Activated CD8-positive, alpha-beta memory T cell treated with anti-CD3 and anti-CD28 coated beads, Interleukin-2, amount 50 U/mL, for 4 hours (primary cell): ENCODE measurements at regions not wholly inside any gene's neighbourhood (a gene's known extent, or its start where the extent isn't known, plus 50 kb on each side); places are given as distances from the start of the nearest gene placed in this dataset.

Source experiments
- DNase-seq: peaks from one replicate; pipeline ENCODE4 v3.0.0-alpha.2; 2020

DNA sequence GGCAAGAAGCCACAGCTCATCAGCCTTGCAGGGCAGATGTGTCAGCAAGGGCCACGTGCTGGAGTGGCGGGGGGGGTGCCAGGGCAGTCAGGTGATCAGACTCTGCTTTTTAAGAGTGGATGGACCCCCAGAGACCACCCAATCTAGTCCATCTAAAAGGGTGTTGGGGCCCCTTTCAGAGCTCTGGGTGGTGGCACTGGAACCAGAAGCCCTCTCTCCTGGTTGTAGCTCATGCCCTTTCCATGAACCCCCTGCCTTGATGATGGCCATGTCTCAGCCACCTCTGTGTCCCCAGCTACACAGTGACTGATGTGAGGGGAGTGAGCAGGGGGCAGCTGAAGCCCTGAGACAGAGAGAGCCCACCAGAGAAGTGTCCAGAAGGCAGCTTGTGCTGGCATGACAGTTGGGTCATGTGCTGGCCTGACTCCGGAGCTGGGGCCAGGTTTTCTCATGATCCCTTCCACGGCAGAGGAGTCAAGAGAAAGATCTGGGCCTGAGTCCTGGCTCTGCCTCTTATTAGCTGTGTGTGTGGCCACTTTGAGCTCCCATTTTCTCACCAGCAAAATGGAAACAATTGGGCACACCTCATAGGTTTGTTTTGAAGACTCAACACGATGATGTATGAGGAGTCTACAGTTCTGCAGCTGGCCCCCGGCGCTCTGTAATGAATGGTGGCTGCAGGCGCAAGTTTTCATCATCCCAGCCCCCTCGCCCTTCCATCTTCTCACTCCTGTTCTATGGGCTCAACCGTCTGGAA lies 195.7 kb downstream of the ZFP36L2 start:
- no peak for DNase-seq

DNA sequence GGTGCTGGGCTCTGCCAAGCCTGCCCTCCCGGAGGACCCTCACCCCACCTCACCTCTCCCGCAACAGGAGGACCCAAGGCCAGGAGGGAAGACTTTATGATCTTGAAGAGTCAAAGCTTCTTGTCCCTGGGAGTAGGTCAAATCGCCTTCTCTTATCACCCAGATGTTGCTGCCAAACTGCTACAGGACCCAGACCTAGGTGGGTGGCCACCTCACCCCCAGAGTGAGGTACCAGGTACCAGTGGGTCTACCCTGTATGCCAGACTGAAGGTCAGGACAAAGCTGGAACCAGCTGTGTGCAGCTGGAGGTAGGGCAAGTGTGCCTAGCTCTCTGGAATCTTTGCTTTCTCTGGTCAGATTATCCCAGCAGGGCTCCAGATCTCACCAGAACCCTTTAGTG lies 197.2 kb downstream of the ZFP36L2 start:
- DNase-seq: no peak

DNA sequence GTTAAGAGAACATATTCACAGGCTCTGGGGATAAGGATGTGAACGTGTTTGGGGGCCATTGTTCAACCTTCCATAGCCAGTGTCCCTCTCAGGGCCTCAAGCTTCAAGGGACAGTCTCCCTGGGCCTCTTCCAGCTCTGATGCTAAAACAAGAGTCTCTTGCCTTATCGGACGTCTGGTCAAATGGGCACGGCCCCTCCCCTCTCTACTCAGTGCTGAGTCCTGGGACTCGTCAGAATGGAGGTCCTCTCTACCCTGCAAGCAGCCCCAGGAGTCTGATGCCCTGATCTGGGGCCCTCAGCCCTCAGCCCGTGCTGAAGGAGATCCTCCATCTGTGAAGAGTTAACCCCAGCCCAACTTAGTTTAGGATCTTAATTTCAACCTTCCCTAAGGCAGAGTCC lies 198.2 kb downstream of the ZFP36L2 start:
- no peak for DNase-seq

DNA sequence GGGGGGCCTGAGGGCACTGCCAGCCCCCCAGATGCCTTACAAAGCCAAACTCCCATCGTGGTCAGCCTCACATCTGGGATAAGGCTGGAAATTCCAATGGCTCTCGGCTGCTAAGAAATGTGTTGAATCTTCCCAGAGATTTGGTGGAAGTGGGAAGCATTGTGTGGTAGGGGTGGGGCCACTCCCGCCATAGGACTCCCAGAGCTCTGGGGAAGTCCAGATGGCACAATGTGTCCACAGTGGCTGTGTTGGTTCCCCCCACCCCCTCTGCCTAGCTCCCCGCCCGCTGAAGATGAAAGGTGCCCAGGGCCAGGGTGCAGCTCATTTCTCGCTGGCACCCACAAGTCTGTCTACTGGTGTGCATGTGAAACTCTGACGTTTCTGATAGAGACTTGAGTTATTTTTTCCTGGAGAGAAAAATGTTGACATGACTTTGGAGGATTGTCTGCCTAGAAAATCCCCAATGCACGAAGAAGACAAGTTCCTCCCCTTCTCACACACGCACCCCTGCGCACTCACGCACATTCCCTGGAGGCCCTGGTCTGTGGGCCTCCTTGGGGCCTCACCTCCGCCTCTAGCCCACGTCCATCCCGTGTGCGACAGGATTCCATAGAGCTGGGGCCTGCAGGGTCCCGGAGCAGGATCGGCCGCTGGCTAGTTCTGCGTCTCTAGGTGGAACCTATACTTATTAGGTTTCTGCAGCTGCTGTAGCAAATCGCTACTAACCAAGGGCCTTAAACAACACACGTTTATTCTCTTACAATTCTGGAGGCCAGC lies 199.1 kb downstream of the ZFP36L2 start:
- no peak for DNase-seq

DNA sequence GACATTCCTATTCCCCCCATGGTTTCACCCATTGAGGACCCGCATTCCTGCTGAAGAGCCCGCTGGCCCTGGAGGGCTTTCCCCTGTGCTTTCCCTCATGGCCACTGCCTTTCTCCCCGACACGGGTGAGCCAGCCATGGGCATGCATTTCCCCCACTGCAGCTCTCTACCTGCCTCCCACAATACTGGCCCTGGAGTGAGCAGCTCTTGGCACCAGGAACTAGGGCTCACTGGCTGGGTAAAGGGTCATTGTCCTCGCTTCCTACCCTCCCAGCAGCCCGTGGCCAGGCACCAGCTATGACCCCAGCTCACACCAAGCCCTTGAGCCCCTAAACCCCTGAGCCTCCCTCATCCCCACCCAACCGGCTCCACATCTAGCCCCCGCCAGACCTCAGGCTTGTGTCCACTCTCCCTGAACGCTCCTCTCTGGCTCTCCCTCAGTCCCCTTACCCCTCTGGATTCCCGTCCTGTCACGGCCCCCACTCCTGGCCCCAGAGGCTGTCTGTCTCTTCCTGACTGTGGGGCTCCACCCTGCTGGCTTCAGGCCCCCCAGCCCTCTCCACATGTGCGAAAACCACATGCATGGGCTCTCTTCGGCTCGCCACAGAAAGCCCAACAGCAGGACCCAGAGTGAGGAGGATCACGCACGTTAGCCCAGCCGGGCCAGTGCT lies 199.8 kb downstream of the ZFP36L2 start:
- no peak for DNase-seq

DNA sequence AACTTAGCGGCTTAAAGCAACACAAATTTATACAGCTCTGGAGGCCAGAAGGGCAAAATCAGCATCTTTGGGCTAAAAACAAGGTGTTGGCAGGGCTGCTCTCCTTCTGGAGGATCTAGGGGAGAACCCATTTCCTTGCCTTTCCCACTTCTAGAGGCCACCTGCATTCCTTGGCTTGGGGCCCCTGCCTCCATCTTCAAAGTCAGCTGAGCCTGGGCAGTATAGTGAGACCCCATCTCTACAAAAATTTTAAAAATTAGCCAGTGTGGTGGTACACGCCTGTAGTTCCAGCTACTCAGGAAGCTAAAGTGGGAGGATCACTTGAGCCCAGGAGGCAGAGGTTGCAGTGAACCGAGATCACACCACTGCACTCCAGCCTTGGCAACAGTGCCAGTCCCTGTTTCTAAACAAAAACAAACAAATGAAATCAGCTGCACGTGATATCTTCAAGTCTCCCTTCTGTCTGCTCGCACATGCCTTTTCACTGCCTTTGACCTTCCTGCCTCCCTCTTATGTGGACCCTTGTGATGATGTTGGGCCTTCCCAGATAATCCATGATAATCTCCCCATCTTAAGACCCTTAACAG lies 200.6 kb downstream of the ZFP36L2 start:
- DNase-seq: no peak

DNA sequence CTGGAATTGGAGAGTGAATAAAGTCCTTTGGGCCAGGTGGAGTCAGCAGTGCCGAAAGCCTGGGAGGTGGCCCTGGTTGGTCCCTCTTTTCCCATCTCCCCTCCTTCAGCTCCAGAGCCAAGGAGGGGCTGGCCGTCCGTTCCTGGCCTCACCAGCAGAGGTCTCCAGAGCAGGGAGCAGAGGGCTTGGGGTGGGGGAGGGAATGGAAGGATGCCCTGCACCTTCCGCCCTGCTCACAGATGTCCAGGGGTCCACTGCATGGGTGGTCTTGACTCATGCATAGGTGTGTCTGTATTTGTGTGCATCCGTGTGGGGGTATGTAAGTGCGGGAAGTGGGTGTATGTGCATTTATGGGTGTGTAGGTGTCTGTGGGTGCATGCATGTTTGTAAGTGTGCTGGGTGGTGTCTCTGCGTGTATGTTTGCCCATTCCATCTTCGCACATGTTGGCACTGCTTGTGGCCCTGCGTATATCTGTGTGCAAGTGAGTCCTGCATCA lies 201.8 kb downstream of the ZFP36L2 start:
- peak; percentile 39 for DNase-seq

DNA sequence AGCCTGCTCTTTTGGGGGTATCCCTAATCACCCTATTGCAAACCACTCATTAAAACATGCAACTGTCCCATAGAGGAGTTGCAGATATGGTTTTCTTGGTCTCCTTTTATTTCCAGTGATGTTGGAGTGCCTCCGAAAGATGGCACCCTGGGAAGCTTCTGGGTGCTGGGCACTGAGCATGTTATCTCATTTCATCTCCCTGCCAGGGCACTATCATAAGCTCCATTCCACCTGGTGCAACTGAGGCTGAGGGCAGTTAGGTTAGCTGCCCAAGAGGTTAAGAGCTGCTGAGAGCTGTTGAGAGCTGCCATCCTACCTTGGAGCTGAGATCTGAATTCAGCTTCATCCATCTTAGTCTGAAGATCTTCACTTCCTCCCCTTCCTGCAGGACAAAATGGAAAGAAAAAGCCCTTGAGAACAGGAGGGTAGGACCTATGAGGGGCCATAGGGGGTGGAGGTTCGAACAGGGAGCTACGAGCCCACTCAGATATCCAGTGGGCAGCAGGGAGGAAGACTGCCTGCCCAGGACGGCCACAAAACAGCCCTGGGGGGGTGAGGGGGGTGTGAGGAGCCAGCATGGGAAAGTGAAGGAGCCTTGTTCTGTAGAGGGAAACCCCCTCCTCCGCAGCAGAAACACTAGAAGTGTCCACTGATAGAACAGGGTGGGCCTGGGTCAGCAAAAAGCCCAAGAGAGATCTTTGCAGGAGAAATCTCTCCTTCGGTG lies 202.5 kb downstream of the ZFP36L2 start:
- no peak for DNase-seq

DNA sequence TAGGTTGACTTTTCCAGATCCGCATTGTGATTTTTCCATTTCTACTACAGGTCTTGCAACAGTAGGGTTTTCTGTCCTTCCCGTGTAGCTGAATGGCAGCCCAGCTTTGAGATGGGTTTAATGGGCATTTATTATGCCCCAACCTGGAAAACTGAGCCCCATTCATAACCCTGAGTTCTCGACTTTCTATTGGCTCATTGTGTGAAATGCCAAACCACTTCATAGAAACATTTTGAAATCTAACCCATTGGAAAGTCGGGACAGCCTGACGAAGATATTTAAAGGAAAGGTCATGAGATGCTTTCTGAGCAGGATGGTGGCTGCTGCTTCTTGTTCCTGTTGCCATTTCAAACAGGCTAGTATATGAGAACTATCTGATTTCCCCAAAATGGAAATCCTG lies 203.5 kb downstream of the ZFP36L2 start:
- no peak for DNase-seq

DNA sequence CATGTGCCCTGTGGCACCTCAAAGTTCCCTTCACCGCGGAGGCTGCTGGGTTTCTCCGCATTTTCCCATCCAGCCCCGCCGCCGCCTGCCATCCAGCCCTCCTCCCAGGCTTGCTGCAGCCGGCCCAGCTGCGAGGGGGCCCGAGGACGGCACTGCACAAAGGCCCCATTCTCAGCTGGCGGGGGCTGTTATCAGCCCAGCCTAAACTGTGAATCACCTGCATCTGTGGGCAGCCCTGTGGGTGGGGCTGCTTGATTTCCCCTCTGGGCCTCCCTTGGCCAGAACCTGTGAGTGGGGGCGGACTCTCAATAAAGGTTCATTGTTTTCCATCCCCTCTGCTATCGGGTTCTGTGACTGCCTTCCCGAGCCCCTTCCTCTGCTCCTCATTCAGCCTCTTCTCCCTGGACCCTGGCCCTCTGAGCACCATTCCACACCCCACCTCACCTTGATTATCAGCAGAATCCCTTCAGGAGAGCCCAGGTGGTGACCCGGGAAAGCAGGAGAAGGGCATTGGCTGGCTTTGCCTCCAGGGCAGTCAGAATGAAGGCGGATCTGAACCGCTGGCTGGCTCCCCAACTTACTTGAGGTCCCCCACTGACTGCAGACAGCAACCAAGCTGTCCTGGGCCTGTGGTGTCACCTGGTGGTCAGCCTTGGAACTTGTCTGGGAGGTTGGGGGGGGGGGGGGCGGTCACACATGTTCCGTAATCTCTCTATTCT lies 204.5 kb downstream of the ZFP36L2 start:
- no peak for DNase-seq

DNA sequence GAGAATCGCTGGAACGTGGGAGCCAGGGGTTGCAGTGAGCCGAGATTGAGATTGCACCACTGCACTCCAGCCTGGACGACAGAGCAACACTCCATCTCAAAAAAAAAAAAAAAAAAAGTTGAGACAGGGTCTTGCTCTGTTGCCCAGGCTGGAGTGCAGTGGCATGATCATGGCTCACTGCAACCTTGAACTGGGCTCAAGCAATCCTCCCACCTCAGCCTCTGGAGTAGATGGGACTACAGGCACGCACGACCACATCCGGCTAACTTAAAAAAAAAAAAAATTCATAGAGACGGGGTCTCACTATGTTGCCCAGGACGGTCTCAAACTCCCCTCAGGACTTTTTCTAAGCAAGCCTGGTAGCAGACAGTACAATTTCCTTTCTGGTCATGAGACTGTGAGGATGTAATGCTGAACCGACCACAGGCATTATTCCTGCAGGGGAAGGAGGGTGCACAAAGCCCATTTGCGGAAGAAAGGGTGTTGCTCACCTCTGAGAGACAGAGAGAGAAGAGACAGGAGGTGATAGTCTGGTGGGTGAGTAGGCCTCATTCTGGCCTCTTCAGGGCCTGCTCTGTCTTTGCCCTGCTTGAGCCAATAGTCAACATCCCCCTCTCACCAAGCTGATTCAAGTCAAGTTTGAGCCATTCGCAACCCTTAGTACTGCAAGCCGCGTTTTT lies 205.3 kb downstream of the ZFP36L2 start:
- no peak for DNase-seq

DNA sequence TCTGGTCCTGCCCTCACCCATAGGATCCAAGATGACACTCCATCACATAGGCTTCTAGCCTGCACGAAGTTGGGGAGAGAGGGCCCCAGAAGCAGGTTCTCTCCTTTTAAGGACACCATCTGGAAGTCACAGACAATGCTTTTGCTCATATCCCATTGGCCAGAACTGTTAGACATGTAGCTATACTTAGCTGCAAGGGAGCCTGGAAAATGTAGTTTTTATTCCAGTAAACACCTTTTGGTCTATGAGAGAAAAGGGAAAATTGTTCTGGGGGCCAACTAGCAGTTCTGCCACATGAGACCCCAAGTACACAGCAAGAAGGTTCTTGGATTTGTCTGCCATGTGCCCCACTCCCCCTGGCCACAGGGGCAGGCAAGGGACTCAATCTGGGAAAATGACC lies 206.1 kb downstream of the ZFP36L2 start:
- DNase-seq: no peak

DNA sequence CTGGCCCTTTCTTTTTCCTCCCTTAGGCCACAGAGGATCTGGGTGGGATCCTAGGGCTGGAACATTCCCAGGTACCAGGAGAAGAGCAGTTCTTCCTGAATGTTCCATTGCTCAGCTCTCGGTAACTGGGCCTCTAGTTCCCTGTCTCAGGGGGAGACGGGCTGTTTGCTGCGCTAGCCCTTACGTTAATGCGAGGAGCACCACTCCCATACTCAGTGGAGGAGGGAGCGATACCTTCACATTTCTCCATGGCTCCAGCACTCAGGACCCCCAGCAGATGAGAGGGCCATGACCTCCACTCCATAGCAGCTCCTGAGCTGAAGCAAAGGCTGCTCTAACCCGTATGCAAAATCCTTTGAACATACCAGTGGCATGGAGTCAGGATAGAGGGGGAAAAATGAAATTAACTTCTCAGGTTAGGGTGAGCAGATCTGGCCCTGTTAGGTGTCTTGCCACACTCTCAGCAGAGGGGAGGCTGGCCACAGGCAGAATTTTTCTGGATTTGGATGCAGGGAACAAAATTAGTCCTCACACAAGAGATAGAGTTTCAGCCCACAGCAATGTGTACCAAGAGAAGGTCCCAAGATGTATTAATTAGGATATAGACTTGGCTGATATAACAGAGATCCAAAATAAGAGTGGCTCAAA lies 206.7 kb downstream of the ZFP36L2 start:
- no peak for DNase-seq

DNA sequence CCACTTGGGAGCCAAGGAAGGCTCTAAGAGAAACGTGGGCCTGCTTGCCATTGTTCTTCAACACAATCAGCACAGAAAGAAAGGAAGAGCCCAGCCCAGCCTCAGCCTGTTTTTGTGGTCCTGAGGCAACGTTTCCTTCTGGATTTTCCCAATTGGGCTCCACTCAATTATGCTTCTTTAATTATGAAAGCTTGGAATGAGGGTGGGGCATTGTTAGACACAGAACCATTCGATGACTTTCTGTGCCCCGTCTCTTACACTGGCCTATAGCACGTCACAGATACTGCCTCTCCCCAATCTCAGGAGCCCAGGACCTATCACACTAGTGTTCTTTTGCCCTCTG lies 207.4 kb downstream of the ZFP36L2 start:
- no peak for DNase-seq

DNA sequence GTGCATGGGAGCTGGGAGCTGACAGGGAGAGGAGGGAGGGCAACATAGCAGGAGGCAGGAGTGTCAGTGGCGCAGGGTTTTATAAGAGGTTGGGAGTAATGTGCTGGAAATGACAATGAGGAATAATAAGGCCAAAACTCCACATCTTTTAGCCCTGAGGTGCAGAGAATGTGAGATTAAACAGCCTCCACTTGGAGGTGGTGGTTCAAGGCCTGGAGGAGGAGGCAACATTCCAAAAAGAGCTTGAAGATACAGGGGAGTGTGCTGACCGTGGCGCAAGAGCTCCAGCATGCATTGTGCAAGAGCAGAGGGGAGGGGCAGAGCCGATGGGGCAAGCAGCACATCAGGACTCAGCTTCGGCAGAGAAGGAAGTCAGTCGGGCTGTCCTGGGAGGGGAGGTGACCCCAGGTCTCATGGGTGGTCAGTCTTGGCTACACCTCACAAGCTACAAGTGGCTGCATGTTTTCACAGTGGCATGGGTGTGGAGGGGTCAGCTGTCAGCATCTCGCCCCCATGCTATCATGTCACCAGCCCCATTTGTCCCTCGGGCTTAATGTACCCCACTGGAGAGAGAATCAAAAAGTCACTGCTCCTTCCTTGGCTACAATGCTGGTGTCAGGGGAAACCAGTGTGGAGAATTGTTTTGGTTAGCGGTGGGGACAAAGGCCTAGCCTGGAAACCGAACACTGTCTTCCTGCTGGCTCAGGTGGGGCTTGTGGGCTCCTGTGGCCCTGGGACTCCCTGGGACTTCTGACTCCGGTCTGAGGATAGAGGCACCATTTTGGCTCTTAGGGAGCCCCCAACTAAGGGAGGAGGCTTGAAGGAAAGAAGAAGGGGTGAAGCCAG lies 208.0 kb downstream of the ZFP36L2 start:
- no peak for DNase-seq

DNA sequence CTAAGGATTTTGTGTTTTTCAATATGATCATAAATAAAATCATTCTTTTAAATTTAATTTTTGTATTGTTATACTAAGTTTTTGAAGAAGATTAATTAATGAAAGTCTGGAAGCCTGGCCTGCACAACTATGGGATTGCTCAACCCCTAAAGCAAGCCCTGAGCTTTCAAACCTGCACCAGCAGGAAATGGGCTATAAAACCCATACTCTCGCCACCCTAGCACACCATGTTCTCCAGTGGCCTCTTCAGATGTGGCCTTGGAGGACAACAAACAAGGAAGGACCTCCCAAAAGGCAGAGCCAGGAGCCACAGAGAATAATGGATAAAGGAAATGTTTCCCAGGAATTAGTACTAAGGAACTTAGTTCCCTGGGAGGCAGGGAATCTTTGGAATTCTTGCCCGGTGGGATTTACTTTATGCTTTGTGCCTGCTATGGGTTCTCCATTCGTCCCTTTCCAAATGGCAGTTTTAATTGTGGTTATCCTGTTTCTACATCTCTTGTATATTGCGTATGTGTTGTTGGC lies 212.5 kb downstream of the ZFP36L2 start:
- no peak for DNase-seq

DNA sequence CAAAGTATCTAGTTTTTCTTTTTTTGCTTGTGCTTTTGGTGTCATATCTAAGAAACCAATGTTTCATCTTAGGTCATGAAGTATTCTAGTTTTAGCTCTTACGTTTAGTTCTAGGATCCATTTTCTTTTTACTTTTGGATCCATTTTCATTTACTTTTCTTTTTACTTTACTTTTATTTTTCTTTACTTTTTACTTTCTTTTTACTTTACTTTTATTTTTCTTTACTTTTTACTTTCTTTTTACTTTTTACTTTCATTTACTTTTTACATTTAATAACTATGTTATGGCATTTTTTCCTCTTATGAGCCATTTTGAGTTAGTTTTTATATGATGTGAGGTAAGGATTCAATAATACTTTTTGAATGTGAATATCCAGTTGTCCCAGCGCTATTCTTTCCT lies 213.4 kb downstream of the ZFP36L2 start:
- no peak for DNase-seq

DNA sequence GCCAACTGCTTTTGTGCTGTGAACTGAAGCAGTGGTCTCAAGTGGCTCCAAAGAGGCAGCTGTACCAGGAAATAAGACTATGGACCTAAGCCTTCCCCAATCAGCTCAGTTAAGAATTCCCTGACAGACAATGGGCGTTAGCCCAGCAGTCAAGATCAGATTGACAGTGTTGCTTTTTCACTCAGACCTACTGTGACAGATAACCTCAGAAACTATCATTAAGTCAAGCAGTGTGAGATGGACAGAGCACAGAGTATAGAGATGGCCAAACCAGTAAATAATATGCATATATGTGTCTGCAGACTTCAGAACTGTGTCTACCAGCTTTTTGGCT lies 215.3 kb downstream of the ZFP36L2 start:
- DNase-seq: no peak

DNA sequence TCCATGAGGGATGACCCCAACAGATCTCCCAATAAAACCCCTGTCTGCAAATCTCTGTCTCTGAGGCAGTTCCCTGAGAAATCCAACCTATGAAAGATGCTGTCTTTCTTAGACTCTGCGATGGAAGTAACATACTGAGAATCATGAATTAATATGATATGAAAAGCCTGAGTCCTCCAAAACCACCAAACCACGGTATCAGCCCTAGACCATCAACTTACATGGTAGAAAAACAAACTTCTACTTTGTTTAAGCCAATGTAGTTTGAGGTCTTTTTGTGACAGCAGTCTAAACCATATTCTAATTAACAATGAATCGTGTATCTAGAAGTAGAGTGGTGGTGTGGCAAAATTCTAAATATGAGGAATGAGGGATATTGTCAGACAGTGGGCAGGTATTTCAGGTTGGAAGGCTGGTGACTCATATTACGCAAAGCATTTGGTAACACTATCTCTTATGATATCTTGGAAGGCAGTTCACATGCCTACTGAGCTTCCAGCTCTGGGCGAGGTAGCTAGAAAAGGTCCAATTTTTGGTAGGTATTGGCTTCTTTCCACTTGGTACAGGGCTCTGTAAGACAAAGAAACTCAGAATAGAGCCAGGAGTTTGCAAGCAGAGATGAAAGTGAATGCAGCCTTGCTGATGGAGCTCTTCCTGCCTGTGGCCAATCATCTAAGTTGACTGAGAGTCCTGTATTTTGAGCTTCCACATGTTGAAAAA lies 215.8 kb downstream of the ZFP36L2 start:
- DNase-seq: no peak
